Subcutaneous abdominal adipose tissue (tissue), 5 donors: ENCODE measurements at regions not wholly inside any gene's neighbourhood (a gene's known extent, or its start where the extent isn't known, plus 50 kb on each side); places are given as distances from the start of the nearest gene placed in this dataset.

Experiments used
- H3K27ac ChIP-seq: one replicate; pipeline ENCODE4 v1.7.0; 2013; ENCODE audit warnings: low read depth, mild to moderate bottlenecking, inconsistent platforms, low read length, moderate library complexity
- H3K27me3 ChIP-seq, 5 donors: one replicate each; pipeline ENCODE4 v1.7.0; 2013; ENCODE audit warnings: low read length in 5 of 5, inconsistent platforms in 1 of 5; ENCODE audit not compliant: control insufficient read depth in 5 of 5, insufficient read depth in 4 of 5
- H3K36me3 ChIP-seq, 5 donors: one replicate each; pipeline ENCODE4 v1.7.0; 2013; ENCODE audit warnings: low read length in 5 of 5; ENCODE audit not compliant: control insufficient read depth in 5 of 5, insufficient read depth in 5 of 5
- H3K4me1 ChIP-seq, 5 donors: one replicate each; pipeline ENCODE4 v1.7.0; 2013; ENCODE audit warnings: low read length in 5 of 5, mild to moderate bottlenecking in 3 of 5, moderate library complexity in 1 of 5; ENCODE audit not compliant: control insufficient read depth in 5 of 5, insufficient read depth in 5 of 5
- H3K4me3 ChIP-seq, 5 donors: one replicate each; pipeline ENCODE4 v1.7.0; 2013; ENCODE audit warnings: low read length in 5 of 5, low read depth in 1 of 5
- H3K9ac ChIP-seq, 5 donors: one replicate each; pipeline ENCODE4 v1.7.0; 2013; ENCODE audit warnings: low read length in 5 of 5, mild to moderate bottlenecking in 4 of 5, moderate library complexity in 3 of 5
- H3K9me3 ChIP-seq, 5 donors: one replicate each; pipeline ENCODE4 v1.7.0; 2013; ENCODE audit warnings: low read length in 5 of 5; ENCODE audit not compliant: control insufficient read depth in 5 of 5
- donor health status: healthy.
- donor health status: healthy.
- donor health status: healthy.
- donor health status: healthy.
- donor health status: healthy.

GRCh38 chr3:110788794-110789193 lies 282.8 kb upstream of the NECTIN3 start:
- no peak overlapping the region for H3K27ac ChIP-seq
- no peaks in the 10 kb centered on the region for H3K27me3 ChIP-seq
- H3K4me3 ChIP-seq = no peak overlapping the region
- no peaks in the 10 kb centered on the region for H3K36me3 ChIP-seq
- H3K4me1 ChIP-seq = no peaks in the 10 kb centered on the region
- H3K9ac ChIP-seq = no peak overlapping the region
- peaks cover 0 to 4% (median 0%) of the 10 kb centered on the region in 5 donors for H3K9me3 ChIP-seq

GRCh38 chr3:110789315-110789714 lies 282.3 kb upstream of the NECTIN3 start:
- Histone ChIP-seq H3K36me3 (no peaks in the 10 kb centered on the region), H3K4me1 (no peaks in the 10 kb centered on the region), H3K9me3 (peaks cover 0 to 4% (median 0%) of the 10 kb centered on the region in 5 donors), H3K27ac (no peak overlapping the region), H3K4me3 (no peak overlapping the region), H3K9ac (no peak overlapping the region), H3K27me3 (no peaks in the 10 kb centered on the region)

DNA sequence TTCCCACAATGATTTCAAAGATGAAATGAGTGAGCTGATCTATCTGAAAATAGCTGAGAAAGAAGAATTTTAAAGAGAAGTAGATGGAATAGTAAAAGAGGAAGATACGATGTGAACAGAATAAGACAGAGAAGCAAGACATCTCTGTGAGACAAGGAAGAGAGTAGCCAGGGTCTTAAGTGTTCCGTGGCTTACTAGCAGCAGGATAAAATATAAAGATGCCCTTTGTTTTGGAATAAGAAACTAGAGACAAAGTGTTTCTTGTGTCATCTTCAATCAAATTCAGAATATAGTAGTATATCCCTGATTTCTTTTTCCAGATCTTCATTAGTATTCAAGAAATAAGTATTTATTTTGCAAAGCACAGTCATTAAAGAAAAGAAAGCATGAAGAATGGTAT lies 281.0 kb upstream of the NECTIN3 start:
- peaks cover 0 to 6% (median 0%) of the 10 kb centered on the region in 5 donors for H3K4me1 ChIP-seq
- H3K9ac ChIP-seq = no peak overlapping the region
- H3K9me3 ChIP-seq = no peaks in the 10 kb centered on the region
- H3K36me3 ChIP-seq = no peaks in the 10 kb centered on the region
- no peaks in the 10 kb centered on the region for H3K27me3 ChIP-seq
- no peak overlapping the region for H3K4me3 ChIP-seq
- H3K27ac ChIP-seq = no peak overlapping the region

- Histone ChIP-seq H3K9ac (no peak overlapping the region), H3K9me3 (no peaks in the 10 kb centered on the region), H3K27me3 (no peaks in the 10 kb centered on the region), H3K4me1 (peaks cover 0 to 6% (median 0%) of the 10 kb centered on the region in 5 donors), H3K27ac (no peak overlapping the region), H3K36me3 (no peaks in the 10 kb centered on the region), H3K4me3 (no peak overlapping the region)
Measured at GRCh38 chr3:110791995-110792686, 279.5 kb upstream of the NECTIN3 start.

DNA sequence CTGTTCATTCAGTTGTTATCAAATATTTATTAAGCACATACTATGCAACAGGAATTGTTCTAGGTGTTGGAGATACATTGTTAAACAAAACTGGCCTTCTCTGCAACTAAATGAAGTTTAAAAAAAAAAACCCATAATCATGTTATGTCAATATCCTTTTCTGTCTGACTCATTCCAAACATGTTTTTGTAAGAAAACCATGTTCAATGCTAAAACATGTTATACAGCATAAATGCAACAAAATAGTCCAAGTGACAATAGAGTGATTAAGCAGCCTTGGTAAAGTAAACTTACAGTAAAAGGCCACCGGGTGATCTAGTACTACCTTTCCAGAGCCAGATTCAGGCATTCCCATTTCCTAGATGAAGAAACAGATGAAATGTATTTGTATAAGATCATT lies 278.0 kb upstream of the NECTIN3 start:
- no peaks in the 10 kb centered on the region for H3K27me3 ChIP-seq
- no peak overlapping the region for H3K27ac ChIP-seq
- no peak overlapping the region for H3K4me3 ChIP-seq
- peaks cover 0 to 6% (median 0%) of the 10 kb centered on the region in 5 donors for H3K4me1 ChIP-seq
- H3K9me3 ChIP-seq = no peaks in the 10 kb centered on the region
- H3K36me3 ChIP-seq = no peaks in the 10 kb centered on the region
- H3K9ac ChIP-seq = no peak overlapping the region

DNA sequence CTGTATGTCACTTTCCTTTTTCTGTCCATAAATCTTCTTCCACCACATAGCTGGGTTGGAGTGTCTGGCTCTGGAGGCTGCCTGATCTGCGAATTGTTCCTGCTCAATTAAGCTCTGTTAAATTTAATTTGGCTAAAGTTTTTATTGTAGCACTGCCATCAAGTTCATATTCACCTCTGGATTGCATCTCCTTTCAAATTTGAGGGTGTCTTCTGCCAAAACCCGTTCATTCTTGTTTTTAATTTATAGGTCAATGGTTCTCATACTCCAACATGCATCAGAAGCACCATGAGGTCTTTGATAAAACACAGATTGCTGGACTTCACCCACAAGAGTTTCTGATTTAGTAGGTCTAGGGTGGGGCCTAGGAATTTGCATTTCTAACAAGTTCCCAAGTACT lies 276.5 kb upstream of the NECTIN3 start:
- Histone ChIP-seq H3K4me3 (no peak overlapping the region), H3K36me3 (no peaks in the 10 kb centered on the region), H3K4me1 (peaks cover 0 to 6% (median 0%) of the 10 kb centered on the region in 5 donors), H3K9me3 (no peaks in the 10 kb centered on the region), H3K9ac (no peak overlapping the region), H3K27me3 (no peaks in the 10 kb centered on the region), H3K27ac (no peak overlapping the region)

GRCh38 chr3:110799271-110799670 lies 272.3 kb upstream of the NECTIN3 start:
- Histone ChIP-seq H3K9me3 (no peaks in the 10 kb centered on the region), H3K27ac (no peak overlapping the region), H3K36me3 (no peaks in the 10 kb centered on the region), H3K9ac (no peak overlapping the region), H3K27me3 (no peaks in the 10 kb centered on the region), H3K4me1 (peaks cover 0 to 6% (median 0%) of the 10 kb centered on the region in 5 donors), H3K4me3 (no peak overlapping the region)

- Histone ChIP-seq H3K4me3 (no peak overlapping the region), H3K4me1 (no peaks in the 10 kb centered on the region), H3K36me3 (no peaks in the 10 kb centered on the region), H3K27ac (no peak overlapping the region), H3K27me3 (no peaks in the 10 kb centered on the region), H3K9me3 (no peaks in the 10 kb centered on the region), H3K9ac (no peak overlapping the region)
Measured at GRCh38 chr3:110804856-110805255, 266.8 kb upstream of the NECTIN3 start.

- Histone ChIP-seq H3K4me3 (no peak overlapping the region), H3K4me1 (no peaks in the 10 kb centered on the region), H3K36me3 (no peaks in the 10 kb centered on the region), H3K9ac (no peak overlapping the region), H3K9me3 (no peaks in the 10 kb centered on the region), H3K27me3 (no peaks in the 10 kb centered on the region), H3K27ac (no peak overlapping the region)
Measured at GRCh38 chr3:110806924-110807323, 264.7 kb upstream of the NECTIN3 start.

- no peak overlapping the region for H3K27ac ChIP-seq
- no peaks in the 10 kb centered on the region for H3K27me3 ChIP-seq
- H3K4me3 ChIP-seq = no peak overlapping the region
- no peaks in the 10 kb centered on the region for H3K9me3 ChIP-seq
- H3K4me1 ChIP-seq = no peaks in the 10 kb centered on the region
- H3K36me3 ChIP-seq = no peaks in the 10 kb centered on the region
- H3K9ac ChIP-seq = no peak overlapping the region
Measured at GRCh38 chr3:110808630-110809029, 263.0 kb upstream of the NECTIN3 start.
